HG03060 (cell line): ENCODE measurements at regions not wholly inside any gene's neighbourhood (a gene's known extent, or its start where the extent isn't known, plus 50 kb on each side); places are given as distances from the start of the nearest gene placed in this dataset.

ENCODE experiments used
- ATAC-seq: cut with Tn5 transposase; IDR thresholded peaks from one replicate; pipeline ENCODE4 v1.9.1; 2021; ENCODE audit warnings: low read depth, moderate number of reproducible peaks; ENCODE audit not compliant: unreplicated experiment

- ATAC-seq = no peak
Observed at GRCh38 chr11:92512204-92512569, 287.6 kb downstream of the FAT3 start.

GRCh38 chr11:92523611-92524010, 299.0 kb downstream of the FAT3 start:
- ATAC-seq = no peak

GRCh38 chr11:92524542-92524941, 299.9 kb downstream of the FAT3 start:
- no peak for ATAC-seq

GRCh38 chr11:92527467-92527866, 302.8 kb downstream of the FAT3 start:
- ATAC-seq = no peak

- ATAC-seq = no peak
Observed at GRCh38 chr11:92528001-92528400, 303.4 kb downstream of the FAT3 start.

- no peak for ATAC-seq
Observed at GRCh38 chr11:92531065-92531739, 306.6 kb downstream of the FAT3 start.

- ATAC-seq = no peak
Observed at GRCh38 chr11:92533657-92534335, 309.2 kb downstream of the FAT3 start.

- ATAC-seq = no peak
Observed at GRCh38 chr11:92536883-92537282, 312.3 kb downstream of the FAT3 start.

GRCh38 chr11:92540096-92540495, 315.5 kb downstream of the FAT3 start:
- ATAC-seq = no peak

GRCh38 chr11:92545906-92546471, 321.4 kb downstream of the FAT3 start:
- no peak for ATAC-seq

GRCh38 chr11:92546603-92547002, 322.0 kb downstream of the FAT3 start:
- ATAC-seq = no peak

- ATAC-seq = no peak
Observed at GRCh38 chr11:92550411-92550810, 325.8 kb downstream of the FAT3 start.

- ATAC-seq = no peak
Observed at GRCh38 chr11:92550871-92551270, 326.3 kb downstream of the FAT3 start.

- ATAC-seq = no peak
Observed at GRCh38 chr11:92552942-92553341, 328.3 kb downstream of the FAT3 start.

- ATAC-seq = no peak
Observed at GRCh38 chr11:92554688-92555087, 330.1 kb downstream of the FAT3 start.

GRCh38 chr11:92556431-92556830, 331.8 kb downstream of the FAT3 start:
- ATAC-seq = no peak

- no peak for ATAC-seq
Observed at GRCh38 chr11:92557879-92558278, 333.3 kb downstream of the FAT3 start.

GRCh38 chr11:92558323-92558722, 333.7 kb downstream of the FAT3 start:
- no peak for ATAC-seq

- no peak for ATAC-seq
Observed at GRCh38 chr11:92569726-92570125, 345.1 kb downstream of the FAT3 start.

GRCh38 chr11:92572559-92572958, 347.9 kb downstream of the FAT3 start:
- no peak for ATAC-seq

GRCh38 chr11:92576315-92576714, 351.7 kb downstream of the FAT3 start:
- no peak for ATAC-seq

GRCh38 chr11:92580908-92581307, 356.3 kb downstream of the FAT3 start:
- ATAC-seq = no peak
